ENCODE measurements at regions not wholly inside any gene's neighbourhood (a gene's known extent, or its start where the extent isn't known, plus 50 kb on each side); places are given as distances from the start of the nearest gene placed in this dataset.

- no peak for TF ChIP-seq CTCF (IDR thresholded peaks at IDR 0.05)
- TF ChIP-seq EP300 (IDR thresholded peaks at IDR 0.05; ENCODE audit: low read depth), result no peak
These were observed 177.4 kb upstream of the GLRA1 start for GRCh38 chr5:152102057-152102456.
